Skeletal muscle satellite cell (primary cell): ENCODE measurements at regions not wholly inside any gene's neighbourhood (a gene's known extent, or its start where the extent isn't known, plus 50 kb on each side); places are given as distances from the start of the nearest gene placed in this dataset.
A peak's percentile ranks its signal among the peaks of the same experiment; 100 is the strongest.
"Not testable (repeated sequence)": the region's sequence is repeated elsewhere in the genome, so short reads cannot be mapped to it uniquely, and the experiment has no call there.

Experiments
- H3K27me3 ChIP-seq: 2 replicates; pipeline ENCODE4 v1.7.0; 2013; ENCODE audit warnings: low read length; ENCODE audit not compliant: control insufficient read depth, insufficient read depth
- H3K36me3 ChIP-seq: 2 replicates; pipeline ENCODE4 v1.7.0; 2013; ENCODE audit warnings: mild to moderate bottlenecking, control low read depth, low read length; ENCODE audit not compliant: insufficient read depth
- H3K4me1 ChIP-seq: 2 replicates; pipeline ENCODE4 v1.7.0; 2013; ENCODE audit warnings: low read length; ENCODE audit not compliant: control insufficient read depth, insufficient read depth
- H3K4me2 ChIP-seq: 2 replicates; pipeline ENCODE4 v1.7.0; 2013; ENCODE audit warnings: mild to moderate bottlenecking, low read length
- H3K4me3 ChIP-seq: 2 replicates; pipeline ENCODE4 v1.7.0; 2013; ENCODE audit warnings: low read length
- H3K9ac ChIP-seq: 2 replicates; pipeline ENCODE4 v1.7.0; 2013; ENCODE audit warnings: mild to moderate bottlenecking, low read depth, low read length, moderate library complexity
- H3K9me3 ChIP-seq: replicated peaks from 2 replicates; pipeline ENCODE4 v1.7.0; 2013; ENCODE audit warnings: mild to moderate bottlenecking, control low read depth, low read length

- Histone ChIP-seq H3K36me3 (no peaks in the 10 kb centered on the region), H3K27me3 (no peaks in the 10 kb centered on the region), H3K9me3 (no peaks in the 10 kb centered on the region), H3K9ac (no peak overlapping the region), H3K4me1 (no peaks in the 10 kb centered on the region), H3K4me3 (no peak overlapping the region), H3K4me2 (no peak overlapping the region)
Measured at GRCh38 chr5:32534041-32534440, 51.3 kb upstream of the SUB1 start.

- H3K36me3 ChIP-seq: no peaks in the 10 kb centered on the region
- H3K4me2 ChIP-seq: no peak overlapping the region
- no peaks in the 10 kb centered on the region for H3K9me3 ChIP-seq
- H3K9ac ChIP-seq: no peak overlapping the region
- H3K27me3 ChIP-seq: no peaks in the 10 kb centered on the region
- no peak overlapping the region for H3K4me3 ChIP-seq
- H3K4me1 ChIP-seq: no peaks in the 10 kb centered on the region
Measured at GRCh38 chr5:32531885-32532520, 53.4 kb upstream of the SUB1 start.

GRCh38 chr5:32527321-32527720, 58.0 kb upstream of the SUB1 start:
- not testable (repeated sequence) for H3K36me3 ChIP-seq, H3K9ac ChIP-seq, H3K4me3 ChIP-seq, H3K4me1 ChIP-seq, H3K9me3 ChIP-seq, H3K27me3 ChIP-seq, H3K4me2 ChIP-seq

- H3K4me2 ChIP-seq: no peak overlapping the region
- H3K9ac ChIP-seq: no peak overlapping the region
- peaks cover 9% of the 10 kb centered on the region for H3K4me1 ChIP-seq
- H3K9me3 ChIP-seq: no peaks in the 10 kb centered on the region
- H3K36me3 ChIP-seq: no peaks in the 10 kb centered on the region
- H3K27me3 ChIP-seq: peaks cover 2% of the 10 kb centered on the region
- H3K4me3 ChIP-seq: no peak overlapping the region
Measured at GRCh38 chr5:32526810-32527209, 58.5 kb upstream of the SUB1 start.

DNA sequence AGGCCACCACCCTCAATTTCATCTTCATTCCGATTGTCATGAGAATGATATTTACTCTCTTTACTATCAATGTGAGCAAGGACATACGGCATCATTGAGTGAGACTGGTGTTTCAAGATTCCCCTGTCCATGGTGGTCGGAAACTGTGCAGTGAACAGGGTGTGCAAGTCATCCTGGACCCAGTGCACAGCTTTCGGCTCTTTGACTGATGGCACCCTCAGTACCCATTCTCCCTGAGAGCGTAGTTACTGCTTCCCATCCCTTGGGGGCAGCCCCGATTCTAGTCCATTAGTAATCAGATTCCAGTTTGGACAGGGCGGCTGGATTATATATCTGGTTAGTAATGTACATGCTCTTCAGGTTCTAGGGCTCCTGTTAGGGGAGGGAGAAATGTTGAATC, 61.7 kb upstream of the SUB1 start:
- Histone ChIP-seq H3K27me3 (peaks cover 2% of the 10 kb centered on the region), H3K4me3 (no peak overlapping the region), H3K9me3 (no peaks in the 10 kb centered on the region), H3K4me2 (no peak overlapping the region), H3K9ac (no peak overlapping the region), H3K36me3 (no peaks in the 10 kb centered on the region), H3K4me1 (peaks cover 16% of the 10 kb centered on the region)

DNA sequence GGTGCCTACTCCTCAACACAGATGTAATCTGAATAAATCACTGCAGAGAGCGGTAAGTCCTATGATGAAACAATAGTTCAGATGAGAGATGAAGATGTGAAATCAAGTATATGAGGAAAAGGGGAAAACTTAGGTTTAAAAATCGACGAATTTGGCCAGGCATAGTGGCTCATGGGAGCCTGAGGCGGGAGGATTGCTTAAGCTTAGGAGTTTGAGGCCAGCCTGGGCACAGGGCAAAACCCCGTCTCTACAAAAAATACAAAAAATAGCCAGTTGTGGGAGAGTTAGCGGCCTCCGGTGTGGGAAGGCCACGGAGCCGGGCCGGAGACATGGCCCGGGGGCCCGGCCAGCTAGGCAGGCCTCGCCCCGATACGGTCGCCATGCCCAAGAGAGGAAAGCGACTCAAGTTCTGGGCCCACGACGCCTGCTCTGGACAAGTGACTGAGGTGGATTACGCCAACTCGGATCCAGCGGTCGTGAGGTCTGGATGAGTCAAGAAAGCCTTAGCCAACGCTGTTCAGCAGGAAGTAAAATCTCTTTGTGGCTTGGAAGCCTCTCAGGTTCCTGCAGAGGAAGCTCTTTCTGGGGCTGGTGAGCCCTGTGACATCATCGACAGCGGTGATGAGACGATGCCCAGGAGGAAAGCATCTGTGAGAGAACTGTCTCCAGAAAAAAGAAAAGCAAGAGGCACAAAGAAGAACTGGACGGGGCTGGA, 62.8 kb upstream of the SUB1 start:
- no peak overlapping the region for H3K4me3 ChIP-seq
- H3K36me3 ChIP-seq: no peaks in the 10 kb centered on the region
- H3K4me2 ChIP-seq: peak overlapping the region; percentile 22
- H3K4me1 ChIP-seq: peaks cover 16% of the 10 kb centered on the region
- peaks cover 2% of the 10 kb centered on the region for H3K27me3 ChIP-seq
- no peak overlapping the region for H3K9ac ChIP-seq
- H3K9me3 ChIP-seq: no peaks in the 10 kb centered on the region

DNA sequence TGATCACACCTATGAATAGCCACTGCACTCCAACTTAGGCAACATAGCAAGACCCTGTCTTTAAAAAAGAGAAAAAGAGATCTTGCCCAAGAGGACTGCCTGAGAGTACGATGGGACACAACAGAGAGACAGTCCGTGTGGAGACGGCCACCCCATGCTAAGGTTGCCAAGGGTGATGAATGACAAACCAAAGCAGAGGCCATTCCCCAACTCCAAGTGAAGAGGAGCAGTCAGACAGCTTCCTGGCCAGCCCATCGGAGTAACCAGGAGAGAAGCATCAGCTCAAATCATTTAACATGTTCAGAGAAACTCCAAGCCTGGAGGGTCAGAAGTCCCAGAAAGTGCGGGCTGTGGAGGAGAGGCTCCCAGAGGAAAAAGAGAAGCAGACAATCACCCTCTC, 63.9 kb upstream of the SUB1 start:
- Histone ChIP-seq H3K9ac (no peak overlapping the region), H3K9me3 (no peaks in the 10 kb centered on the region), H3K27me3 (peaks cover 2% of the 10 kb centered on the region), H3K4me1 (peaks cover 16% of the 10 kb centered on the region), H3K36me3 (no peaks in the 10 kb centered on the region), H3K4me3 (no peak overlapping the region), H3K4me2 (no peak overlapping the region)

GRCh38 chr5:32520972-32521371, 64.4 kb upstream of the SUB1 start:
- H3K4me3 ChIP-seq: no peak overlapping the region
- H3K4me2 ChIP-seq: no peak overlapping the region
- no peaks in the 10 kb centered on the region for H3K9me3 ChIP-seq
- no peaks in the 10 kb centered on the region for H3K36me3 ChIP-seq
- H3K27me3 ChIP-seq: peaks cover 2% of the 10 kb centered on the region
- H3K4me1 ChIP-seq: peaks cover 16% of the 10 kb centered on the region
- H3K9ac ChIP-seq: no peak overlapping the region

GRCh38 chr5:32520356-32520755, 65.0 kb upstream of the SUB1 start:
- peaks cover 16% of the 10 kb centered on the region for H3K4me1 ChIP-seq
- H3K9ac ChIP-seq: no peak overlapping the region
- H3K27me3 ChIP-seq: peaks cover 1% of the 10 kb centered on the region
- H3K36me3 ChIP-seq: no peaks in the 10 kb centered on the region
- H3K4me2 ChIP-seq: no peak overlapping the region
- no peak overlapping the region for H3K4me3 ChIP-seq
- no peaks in the 10 kb centered on the region for H3K9me3 ChIP-seq

DNA sequence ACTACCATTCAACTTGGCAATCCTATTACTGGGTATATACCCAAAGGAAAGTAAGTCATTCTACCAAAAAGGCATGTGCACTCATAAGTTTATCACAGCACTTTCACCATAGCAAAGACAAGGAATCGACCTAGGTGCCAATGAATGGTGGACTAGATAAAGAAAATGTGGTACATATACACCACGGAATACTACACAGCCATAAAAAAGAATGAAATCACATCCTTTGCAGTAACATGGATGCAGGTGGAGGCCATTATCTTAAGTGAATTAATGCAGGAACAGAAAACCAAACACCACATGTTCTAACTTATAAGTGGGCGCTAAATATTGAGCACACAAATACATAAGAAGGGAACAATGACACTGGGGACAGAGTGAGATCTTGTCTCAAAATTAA, 65.8 kb upstream of the SUB1 start:
- no peak overlapping the region for H3K4me2 ChIP-seq
- H3K4me1 ChIP-seq: peaks cover 16% of the 10 kb centered on the region
- H3K9ac ChIP-seq: no peak overlapping the region
- H3K4me3 ChIP-seq: no peak overlapping the region
- no peaks in the 10 kb centered on the region for H3K9me3 ChIP-seq
- H3K36me3 ChIP-seq: no peaks in the 10 kb centered on the region
- no peaks in the 10 kb centered on the region for H3K27me3 ChIP-seq

GRCh38 chr5:32514806-32515205, 70.3 kb upstream of the ZFR start:
- H3K9me3 ChIP-seq: no peaks in the 10 kb centered on the region
- no peaks in the 10 kb centered on the region for H3K36me3 ChIP-seq
- no peaks in the 10 kb centered on the region for H3K27me3 ChIP-seq
- no peak overlapping the region for H3K9ac ChIP-seq
- H3K4me3 ChIP-seq: no peak overlapping the region
- H3K4me2 ChIP-seq: no peak overlapping the region
- no peaks in the 10 kb centered on the region for H3K4me1 ChIP-seq

DNA sequence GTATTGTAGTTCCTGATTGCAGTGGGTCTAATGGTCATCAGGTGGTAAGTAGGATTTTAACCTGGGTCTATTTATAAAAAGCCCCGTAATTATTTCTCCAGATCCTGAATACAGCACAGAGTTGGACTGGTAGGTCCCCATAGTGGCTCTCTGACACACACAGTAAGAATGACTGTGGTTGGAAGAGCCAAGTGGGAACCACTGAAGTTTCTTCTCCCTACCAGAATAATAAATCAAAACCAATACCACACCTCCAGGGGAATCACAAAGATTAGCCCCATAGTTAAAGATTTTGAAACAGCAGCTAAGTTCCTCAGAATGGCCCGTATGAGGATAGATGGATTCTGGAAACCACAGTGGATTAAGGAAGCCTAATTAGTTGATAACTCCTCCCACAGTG, 68.4 kb upstream of the ZFR start:
- H3K27me3 ChIP-seq: no peaks in the 10 kb centered on the region
- no peak overlapping the region for H3K9ac ChIP-seq
- no peak overlapping the region for H3K4me2 ChIP-seq
- H3K4me1 ChIP-seq: peaks cover 12% of the 10 kb centered on the region
- H3K4me3 ChIP-seq: no peak overlapping the region
- H3K36me3 ChIP-seq: no peaks in the 10 kb centered on the region
- no peaks in the 10 kb centered on the region for H3K9me3 ChIP-seq
